GM06990 (cell line): ENCODE measurements at regions not wholly inside any gene's neighbourhood (a gene's known extent, or its start where the extent isn't known, plus 50 kb on each side); places are given as distances from the start of the nearest gene placed in this dataset.
"Not testable (repeated sequence)": the region's sequence is repeated elsewhere in the genome, so short reads cannot be mapped to it uniquely, and the experiment has no call there.

Experiments used
- DNase-seq: peaks from one replicate; pipeline ENCODE4 v3.0.0-alpha.2; 2011; ENCODE audit not compliant: insufficient read length; ENCODE audit errors: extremely low read depth
- H3K27me3 ChIP-seq: replicated peaks from 2 replicates; pipeline ENCODE4 v1.6.0; 2011; ENCODE audit warnings: low read length; ENCODE audit not compliant: control insufficient read depth, insufficient read depth
- H3K36me3 ChIP-seq: 2 replicates; pipeline ENCODE4 v1.5.1; 2011; ENCODE audit warnings: low read length; ENCODE audit not compliant: control insufficient read depth, insufficient read depth
- H3K4me3 ChIP-seq: replicated peaks from 2 replicates; pipeline ENCODE4 v1.5.1; 2011; ENCODE audit warnings: low read depth, mild to moderate bottlenecking, control low read depth, low read length
- TF ChIP-seq, protein P1 (sequence below): IDR thresholded peaks from 2 replicates; pipeline ENCODE4 v1.5.1; 2011; ENCODE audit warnings: low read length, control low read depth, mild to moderate bottlenecking, inconsistent platforms; ENCODE audit not compliant: insufficient read depth, poor library complexity, severe bottlenecking

DNA sequence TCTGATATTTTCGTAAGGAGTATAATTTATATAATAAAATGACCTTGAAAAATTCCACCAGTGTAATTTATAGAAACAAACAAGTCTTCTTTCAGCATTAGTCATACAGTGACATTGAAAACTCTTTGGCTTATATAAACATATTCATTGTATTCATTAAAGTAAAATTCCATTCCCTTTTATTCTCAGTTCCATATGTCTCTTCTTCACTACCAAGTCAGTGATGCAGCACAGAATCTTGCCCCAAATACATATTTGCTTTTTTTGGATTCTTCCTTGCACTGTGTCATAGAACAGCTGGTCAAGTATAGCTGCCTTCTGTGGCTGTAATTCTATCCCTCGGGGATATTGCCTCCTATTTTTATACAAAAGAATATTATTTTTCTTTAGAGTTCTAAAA is 884.5 kb upstream of the POT1 start:
- no peaks in the 10 kb centered on the region for H3K27me3 ChIP-seq
- DNase-seq = no peak
- H3K36me3 ChIP-seq = no peaks in the 10 kb centered on the region
- H3K4me3 ChIP-seq = no peak overlapping the region
- TF ChIP-seq, protein P1, sequence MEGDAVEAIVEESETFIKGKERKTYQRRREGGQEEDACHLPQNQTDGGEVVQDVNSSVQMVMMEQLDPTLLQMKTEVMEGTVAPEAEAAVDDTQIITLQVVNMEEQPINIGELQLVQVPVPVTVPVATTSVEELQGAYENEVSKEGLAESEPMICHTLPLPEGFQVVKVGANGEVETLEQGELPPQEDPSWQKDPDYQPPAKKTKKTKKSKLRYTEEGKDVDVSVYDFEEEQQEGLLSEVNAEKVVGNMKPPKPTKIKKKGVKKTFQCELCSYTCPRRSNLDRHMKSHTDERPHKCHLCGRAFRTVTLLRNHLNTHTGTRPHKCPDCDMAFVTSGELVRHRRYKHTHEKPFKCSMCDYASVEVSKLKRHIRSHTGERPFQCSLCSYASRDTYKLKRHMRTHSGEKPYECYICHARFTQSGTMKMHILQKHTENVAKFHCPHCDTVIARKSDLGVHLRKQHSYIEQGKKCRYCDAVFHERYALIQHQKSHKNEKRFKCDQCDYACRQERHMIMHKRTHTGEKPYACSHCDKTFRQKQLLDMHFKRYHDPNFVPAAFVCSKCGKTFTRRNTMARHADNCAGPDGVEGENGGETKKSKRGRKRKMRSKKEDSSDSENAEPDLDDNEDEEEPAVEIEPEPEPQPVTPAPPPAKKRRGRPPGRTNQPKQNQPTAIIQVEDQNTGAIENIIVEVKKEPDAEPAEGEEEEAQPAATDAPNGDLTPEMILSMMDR = no peak

DNA sequence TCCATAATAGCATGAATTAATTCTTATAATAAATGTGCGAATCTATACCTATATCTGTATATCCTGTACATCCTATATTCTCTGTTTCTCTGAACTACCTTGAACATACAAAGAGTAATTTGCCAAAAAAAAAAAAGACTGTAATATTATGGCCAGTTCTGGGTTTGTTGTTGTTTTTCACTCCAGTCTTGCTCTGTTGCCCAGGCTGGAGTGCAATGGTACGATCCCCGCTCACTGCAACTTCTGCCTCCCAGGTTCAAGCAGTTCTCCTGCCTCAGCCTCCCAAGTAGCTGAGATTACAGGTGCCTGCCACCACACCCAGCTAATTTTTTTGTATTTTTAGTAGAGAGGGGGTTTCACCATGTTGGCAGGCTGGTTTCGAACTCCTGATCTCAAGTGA is 876.9 kb upstream of the POT1 start:
- not testable (repeated sequence) for H3K27me3 ChIP-seq, H3K36me3 ChIP-seq, H3K4me3 ChIP-seq, DNase-seq

DNA sequence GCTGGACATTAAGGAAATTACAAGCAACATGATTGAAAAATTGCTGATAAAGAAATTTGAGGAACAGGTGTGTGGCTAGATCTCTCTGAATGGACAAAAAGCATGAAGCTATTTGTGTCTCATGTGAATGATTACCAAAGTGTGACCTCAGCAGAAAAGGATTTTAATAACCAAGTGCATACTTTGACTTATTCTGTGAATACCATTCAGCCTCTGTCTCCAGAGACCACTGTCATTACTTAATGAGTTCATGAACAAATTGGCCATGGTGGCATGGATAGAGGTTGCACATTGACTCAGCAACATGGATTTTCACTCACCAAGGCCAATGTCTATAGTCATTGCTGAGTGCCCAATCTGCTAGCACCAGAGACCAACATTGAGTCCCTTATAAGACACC is 874.6 kb upstream of the POT1 start:
- DNase-seq = no peak
- Histone ChIP-seq H3K36me3 (no peaks in the 10 kb centered on the region), H3K27me3 (no peaks in the 10 kb centered on the region), H3K4me3 (no peak overlapping the region)
- TF ChIP-seq, protein P1 = no peak

DNA sequence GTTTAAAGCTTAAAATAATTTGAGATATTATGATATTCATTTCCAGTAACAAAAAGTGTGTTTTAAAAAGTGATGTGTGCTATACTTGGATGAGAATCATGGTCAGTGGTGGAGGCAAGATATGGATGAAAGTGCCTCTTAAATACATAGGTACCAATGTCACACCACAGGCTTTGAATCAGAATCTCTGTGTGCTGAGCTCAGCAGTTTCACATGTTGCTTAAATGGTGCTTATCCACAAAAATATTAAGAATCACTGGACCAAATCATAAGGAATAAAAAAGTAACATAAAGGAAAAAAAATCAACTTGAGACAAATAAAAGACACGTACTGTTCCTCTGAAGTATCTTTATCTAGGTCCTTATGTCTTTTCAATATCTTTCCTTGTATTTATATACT is 850.5 kb upstream of the POT1 start:
- TF ChIP-seq, protein P1 = no peak
- H3K27me3 ChIP-seq = no peaks in the 10 kb centered on the region
- H3K36me3 ChIP-seq = no peaks in the 10 kb centered on the region
- no peak overlapping the region for H3K4me3 ChIP-seq
- DNase-seq = no peak

DNA sequence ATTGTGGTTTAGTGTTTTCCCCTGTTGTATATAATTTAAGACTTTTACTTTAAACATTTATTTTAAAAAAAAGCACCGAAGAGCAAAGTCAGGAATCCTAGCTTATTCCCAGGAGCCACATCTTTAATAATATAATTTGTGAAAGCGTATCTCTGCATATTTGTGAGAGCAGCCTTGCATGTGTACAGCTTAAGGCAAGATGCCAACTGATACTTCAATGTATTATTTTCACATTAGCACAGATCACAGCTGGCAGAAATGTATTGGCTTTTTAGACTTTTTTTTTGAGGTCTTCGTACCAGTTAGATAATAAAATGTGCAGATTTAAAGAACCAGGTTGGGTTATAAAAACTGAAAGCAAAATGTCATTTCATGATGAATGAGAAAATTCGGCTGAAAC is 845.7 kb upstream of the POT1 start:
- Histone ChIP-seq H3K36me3 (no peaks in the 10 kb centered on the region), H3K4me3 (no peak overlapping the region), H3K27me3 (no peaks in the 10 kb centered on the region)
- TF ChIP-seq, protein P1 = no peak
- no peak for DNase-seq

DNA sequence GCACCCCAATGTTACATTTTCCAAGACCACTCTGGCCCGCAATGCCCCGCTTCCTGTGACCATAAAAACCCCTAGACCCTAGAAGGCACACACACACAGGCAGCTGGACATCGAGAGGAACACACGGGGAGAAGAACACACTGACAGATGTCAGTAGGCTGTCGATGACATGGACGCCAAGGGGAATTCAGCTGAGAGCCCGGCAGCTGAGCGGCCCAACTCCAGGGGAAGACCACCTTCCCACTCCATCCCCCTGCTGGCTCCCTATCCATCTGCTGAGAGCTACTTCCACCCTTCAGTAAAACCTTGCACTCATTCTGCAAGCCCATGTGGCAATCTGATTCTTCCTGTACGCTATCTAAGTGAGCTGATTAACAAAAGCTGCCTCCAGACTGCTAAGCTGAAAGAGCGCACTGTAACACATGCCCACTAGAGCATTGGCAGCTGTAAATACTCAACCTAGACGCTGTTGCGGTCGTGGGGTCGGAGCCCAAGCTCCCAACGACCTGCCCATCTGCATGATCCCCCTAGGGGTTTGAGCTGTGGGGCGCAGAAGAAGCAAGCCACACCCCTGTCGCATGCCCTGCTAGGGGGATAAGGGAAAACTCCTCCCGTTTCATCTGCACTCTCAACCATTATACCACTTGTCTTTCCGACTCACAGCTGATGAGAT is 843.6 kb upstream of the POT1 start:
- H3K4me3 ChIP-seq = no peak overlapping the region
- H3K27me3 ChIP-seq = no peaks in the 10 kb centered on the region
- DNase-seq = no peak
- TF ChIP-seq, protein P1 = no peak
- no peaks in the 10 kb centered on the region for H3K36me3 ChIP-seq
